Left renal cortex interstitium (tissue), 4 donors: ENCODE measurements at regions not wholly inside any gene's neighbourhood (a gene's known extent, or its start where the extent isn't known, plus 50 kb on each side); places are given as distances from the start of the nearest gene placed in this dataset.
"Not testable (repeated sequence)": the region's sequence is repeated elsewhere in the genome, so short reads cannot be mapped to it uniquely, and the experiment has no call there.

ENCODE experiments used
- DNase-seq, 4 donors: peaks; one replicate each; pipeline ENCODE4 v3.0.0-alpha.2; 2013; ENCODE audit warnings: low read depth in 4 of 4, low spot score in 2 of 4, missing footprints in 1 of 4

DNA sequence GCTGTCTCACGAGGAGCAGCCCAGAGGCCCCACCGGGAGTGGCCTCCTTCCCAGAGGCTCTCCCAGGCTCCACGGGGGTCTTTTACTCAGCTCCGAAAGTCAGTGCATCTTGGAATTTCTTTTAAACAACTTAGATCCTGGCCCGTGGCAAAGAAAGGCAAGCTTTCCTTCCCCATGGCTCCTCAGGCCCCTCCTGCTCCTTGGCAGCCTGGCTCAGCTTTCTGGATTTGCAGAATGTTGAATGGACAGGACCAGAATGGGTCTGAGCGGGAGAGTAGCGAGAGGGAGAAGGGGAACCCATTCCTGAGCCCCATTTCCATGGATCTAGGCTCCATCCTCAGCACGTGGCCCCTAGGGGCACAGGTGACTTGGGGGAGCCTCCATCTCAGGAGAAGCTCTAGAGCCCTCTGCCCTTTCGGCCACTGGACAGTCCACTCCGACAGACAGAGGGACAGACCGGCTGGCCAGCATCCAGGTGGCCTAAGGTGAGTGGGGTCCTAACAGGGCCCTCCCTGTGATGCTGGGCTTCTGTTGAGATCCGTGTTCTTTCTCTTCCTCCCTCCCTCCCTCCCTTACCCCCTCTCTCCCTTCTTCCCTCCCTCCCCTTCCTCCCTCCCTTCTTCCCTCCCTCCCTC lies 173.9 kb upstream of the PPP1R26 start:
- no peak for DNase-seq

DNA sequence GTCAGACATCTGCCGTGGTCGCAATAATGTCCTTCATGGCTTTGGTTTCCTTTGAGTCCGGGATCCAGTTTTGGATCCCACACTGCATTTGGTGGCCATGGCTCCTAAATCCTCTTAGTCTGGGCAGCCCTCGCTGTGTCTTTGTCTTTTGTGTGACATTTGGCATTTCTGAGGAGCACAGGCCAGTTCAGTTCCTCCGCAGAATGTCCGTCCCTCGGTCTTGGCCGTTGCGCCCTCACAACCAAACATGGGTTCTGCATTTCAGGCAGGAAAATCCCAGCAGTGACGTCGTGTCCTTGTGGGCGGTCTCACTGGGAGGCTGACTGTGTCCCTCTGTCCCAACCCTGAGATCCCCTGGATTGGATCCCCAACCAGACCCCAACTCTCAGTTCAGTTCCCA lies 172.9 kb upstream of the PPP1R26 start:
- no peak for DNase-seq

- DNase-seq: no peak
These were observed 172.3 kb upstream of the PPP1R26 start for GRCh38 chr9:135307300-135307699.

DNA sequence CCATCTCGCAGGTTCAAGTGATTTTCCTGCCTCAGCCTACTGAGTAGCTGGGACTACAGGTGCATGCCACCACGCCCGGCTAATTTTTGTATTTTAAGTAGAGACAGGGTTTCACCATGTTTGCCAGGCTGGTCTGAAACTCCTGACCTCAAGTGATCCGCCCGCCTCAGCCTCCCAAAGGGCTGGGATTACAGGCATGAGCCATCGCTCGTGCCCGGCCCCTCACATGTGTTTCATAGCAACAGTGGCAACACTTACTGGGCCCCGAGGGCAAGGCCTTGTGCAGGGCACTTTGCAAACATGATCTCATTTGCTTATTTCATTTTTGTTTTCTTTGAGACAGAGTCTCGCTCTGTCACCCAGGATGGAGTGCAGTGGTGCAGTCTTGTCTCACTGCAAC lies 171.7 kb upstream of the PPP1R26 start:
- DNase-seq: not testable (repeated sequence)

- no peak for DNase-seq
These were observed 170.5 kb upstream of the PPP1R26 start for GRCh38 chr9:135308821-135309762.

DNA sequence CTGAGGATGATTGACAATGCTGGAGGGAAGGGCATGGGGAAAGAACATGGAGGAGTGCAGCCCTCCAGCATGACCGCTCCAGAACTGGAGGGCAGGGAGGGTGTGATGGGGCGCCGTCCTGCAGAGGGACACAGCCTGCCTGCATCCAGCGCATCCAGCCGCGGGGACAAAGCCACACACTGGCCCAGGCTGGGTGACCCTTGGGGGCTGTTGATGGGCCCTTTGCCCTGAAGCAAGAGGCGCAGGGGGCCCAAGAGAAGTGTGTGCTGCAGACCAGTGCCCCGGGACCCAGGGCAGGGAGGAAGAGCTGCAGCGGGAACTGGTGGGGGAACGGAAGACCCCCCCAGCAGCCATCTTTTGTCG lies 169.8 kb upstream of the PPP1R26 start:
- no peak for DNase-seq

DNA sequence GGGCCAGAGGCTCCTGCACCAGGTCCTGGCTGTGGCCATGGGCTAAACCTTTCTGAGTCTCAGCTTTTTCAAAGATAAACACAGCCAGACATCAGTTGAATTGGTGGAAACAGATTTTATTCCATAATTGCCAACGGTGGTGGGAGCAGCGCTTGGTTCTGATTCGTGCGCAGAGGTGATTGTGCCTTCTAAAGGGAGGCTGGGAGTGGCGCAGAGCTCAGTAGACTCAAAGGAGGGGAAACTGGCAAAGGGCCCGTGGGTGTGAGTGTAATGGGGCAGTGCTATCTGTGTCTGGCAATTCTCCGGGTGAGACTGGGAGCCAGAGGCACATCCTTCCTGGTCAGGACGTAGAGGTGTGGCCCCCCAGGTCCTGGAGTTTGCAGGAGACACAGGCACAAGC lies 169.4 kb upstream of the PPP1R26 start:
- no peak for DNase-seq

GRCh38 chr9:135315572-135315971 lies 164.0 kb upstream of the PPP1R26 start:
- DNase-seq: no peak

- DNase-seq: no peak
These were observed 159.3 kb upstream of the PPP1R26 start for GRCh38 chr9:135320331-135320730.

DNA sequence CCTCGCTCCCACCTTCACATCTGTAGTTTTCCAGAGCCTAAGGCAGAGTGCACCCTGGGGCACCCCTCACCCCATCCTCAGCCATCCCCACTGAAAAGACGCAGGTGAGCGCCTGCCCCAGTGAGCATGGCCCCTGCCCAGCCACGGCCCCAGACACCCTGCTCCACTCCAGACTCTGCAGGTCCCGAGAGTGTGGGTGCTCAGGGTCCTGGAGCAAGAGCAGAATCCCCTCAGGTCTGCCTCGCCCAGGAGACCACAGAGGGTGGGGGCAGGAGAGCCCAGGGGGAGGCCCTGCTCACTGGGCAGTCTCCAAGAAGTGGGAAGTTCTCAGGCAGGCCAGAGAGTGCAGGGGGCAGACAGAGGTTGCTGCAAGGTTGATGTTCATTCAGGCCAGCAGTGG lies 158.6 kb upstream of the PPP1R26 start:
- DNase-seq: no peak

DNA sequence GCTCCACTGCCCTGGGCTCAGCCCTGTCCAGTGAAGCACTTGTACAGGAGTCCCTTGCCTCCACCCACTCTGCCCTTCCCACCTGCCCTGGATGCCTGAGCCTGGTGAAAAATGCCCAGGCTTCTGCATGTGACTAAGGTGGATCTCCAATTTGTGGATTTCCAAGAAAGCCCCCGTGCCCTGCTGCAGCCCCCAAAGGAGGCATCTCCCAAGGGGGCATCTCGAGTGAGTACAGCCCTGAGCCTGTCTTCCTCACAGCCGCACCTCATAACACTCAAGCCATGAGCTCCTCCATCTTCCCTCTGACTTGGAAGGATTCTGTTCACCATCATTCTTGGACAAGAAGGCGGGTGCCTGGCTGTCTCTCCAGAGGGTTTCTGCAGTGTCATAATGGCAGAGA lies 158.0 kb upstream of the PPP1R26 start:
- no peak for DNase-seq

GRCh38 chr9:135324329-135324728 lies 155.3 kb upstream of the PPP1R26 start:
- no peak for DNase-seq

DNA sequence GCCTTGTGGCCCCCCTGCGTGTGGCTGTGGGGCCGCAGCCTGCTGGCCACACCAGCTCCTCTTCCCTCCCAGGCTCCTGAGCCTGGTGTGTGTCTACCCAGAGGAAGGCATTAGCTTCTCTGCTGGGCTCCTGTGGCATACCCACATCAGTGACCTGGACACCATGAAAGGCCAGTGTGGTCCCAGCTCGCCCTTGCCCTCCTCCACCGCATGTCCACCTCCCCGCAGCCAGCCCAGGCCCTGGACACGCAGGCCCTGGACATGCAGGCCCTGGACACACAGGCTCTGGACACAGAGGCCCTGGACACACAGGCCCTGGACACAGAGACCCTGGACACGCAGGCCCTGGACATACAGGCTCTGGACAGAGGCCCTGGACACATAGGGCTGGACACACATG lies 153.4 kb upstream of the PPP1R26 start:
- DNase-seq: no peak

GRCh38 chr9:135326633-135327152 lies 152.9 kb upstream of the PPP1R26 start:
- DNase-seq: no peak

GRCh38 chr9:135328485-135329417 lies 150.8 kb upstream of the PPP1R26 start:
- DNase-seq: no peak

DNA sequence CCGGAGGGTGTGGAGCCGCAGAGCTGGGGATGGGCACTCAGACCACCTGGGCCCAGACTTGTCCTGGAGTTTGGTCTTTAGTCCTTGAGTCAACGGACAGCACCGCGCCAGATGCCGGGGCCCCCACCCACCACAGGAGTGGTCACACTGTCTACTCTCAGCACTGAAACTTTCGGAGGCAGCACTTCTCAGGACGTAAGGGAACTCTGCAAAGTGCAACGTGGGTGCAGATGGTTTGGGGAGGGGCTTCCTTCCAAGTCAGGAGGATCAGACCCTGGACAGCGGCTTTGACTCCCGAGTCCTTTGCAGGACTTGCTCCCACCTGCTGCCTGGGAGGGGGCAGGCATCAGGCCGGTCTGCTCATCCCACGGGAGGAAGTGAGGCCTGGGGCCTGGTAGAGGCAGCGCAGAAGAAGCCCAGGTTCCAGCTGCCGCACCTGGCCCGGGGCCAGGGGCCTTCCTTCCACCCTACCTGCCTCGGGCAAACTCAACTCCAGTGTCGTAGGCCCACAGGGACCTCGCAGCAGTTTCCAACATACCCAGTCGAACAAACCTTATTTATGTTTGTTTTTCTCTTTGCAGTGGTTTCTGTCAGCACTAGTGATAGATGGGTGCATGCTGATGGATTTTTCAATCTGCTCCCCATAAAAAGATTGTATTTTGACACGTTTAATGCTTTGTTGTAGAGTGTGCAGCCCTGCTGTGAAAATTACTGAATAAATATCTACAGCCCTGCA lies 149.8 kb upstream of the PPP1R26 start:
- DNase-seq: peak in 1 of 4 donors; percentile 36

- DNase-seq: no peak
These were observed 149.3 kb upstream of the PPP1R26 start for GRCh38 chr9:135330307-135330631.

DNA sequence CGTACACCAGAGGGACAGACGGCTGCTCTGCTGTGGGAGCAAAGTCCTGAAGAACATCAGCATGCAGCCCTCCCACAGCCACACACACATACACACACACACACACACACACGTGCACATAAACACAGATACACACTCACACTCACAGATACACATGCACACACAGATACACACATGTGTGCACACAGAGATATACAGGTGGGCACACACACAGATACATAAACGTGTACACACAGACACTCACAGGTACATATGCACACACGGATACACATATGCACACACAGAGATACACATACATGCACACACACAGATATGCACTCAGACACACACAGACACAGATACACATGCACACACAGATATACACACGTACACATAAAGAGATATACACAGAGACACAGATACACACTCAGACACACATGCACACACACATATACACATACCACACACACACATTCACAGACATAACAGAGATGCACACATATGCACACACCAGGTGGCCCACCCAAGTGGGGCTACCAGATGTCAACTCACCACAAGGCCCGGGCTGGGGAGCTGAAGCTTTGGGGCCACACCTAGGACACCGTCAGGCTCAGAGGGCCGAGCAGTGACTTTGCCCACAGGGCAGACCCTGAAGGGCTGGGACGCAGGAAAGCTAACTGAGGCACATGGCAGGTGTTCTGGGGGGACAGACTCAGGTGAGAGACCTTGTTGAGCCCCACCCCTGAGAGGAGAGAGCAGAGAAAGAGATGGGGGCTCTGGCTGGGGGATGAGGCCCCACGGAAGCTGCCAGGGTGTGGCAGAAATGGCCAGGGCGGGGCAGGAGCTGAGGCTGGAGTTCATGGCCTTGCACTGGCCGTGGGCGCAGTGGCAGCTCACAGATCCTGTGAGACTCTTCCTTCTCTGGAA lies 148.6 kb upstream of the PPP1R26 start:
- DNase-seq: no peak

DNA sequence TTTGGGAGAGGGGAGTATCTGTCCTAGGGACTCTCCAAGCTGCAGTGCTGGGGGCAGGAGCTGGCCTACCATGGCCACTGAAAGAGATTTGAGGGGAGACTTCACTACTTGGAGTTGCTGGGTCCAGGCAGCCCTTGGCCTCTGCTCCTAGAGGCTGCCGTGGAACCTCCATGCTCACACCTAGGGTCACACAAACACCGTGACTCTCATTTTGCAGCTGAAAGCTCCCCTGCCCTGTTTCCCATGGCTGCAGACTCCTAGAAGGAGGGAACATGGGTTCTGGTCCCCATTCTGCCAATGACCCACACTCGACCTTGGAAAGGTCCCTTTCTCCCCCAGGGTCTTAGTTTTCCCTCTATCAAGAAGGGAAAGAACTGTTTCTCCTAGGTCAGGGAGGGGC lies 147.1 kb upstream of the PPP1R26 start:
- no peak for DNase-seq
